A673 (cell line): ENCODE measurements at regions not wholly inside any gene's neighbourhood (a gene's known extent, or its start where the extent isn't known, plus 50 kb on each side); places are given as distances from the start of the nearest gene placed in this dataset.

Experiments used
- CTCF ChIP-seq: fragments of 300-800, 200-600 bp; sonication (generic); conservative IDR thresholded peaks from 2 replicates; pipeline ENCODE4 v1.5.1; 2017; ENCODE audit warnings: low read depth, mild to moderate bottlenecking, antibody characterized with exemption, low read length, moderate library complexity, mixed read lengths
- EZH2 ChIP-seq: fragments of 200-600 bp; sonication (generic); IDR thresholded peaks from 2 replicates; pipeline ENCODE4 v1.6.1; 2017; ENCODE audit warnings: borderline replicate concordance, low read depth, mild to moderate bottlenecking, mixed read lengths, antibody characterized with exemption, low read length; ENCODE audit not compliant: poor library complexity, severe bottlenecking

GRCh38 chr1:188476606-188477005, 1647.9 kb downstream of the PLA2G4A start:
- TF ChIP-seq CTCF (no peak), EZH2 (no peak)
